ENCODE measurements at regions not wholly inside any gene's neighbourhood (a gene's known extent, or its start where the extent isn't known, plus 50 kb on each side); places are given as distances from the start of the nearest gene placed in this dataset.
A peak's percentile ranks its signal among the peaks of the same experiment; 100 is the strongest.

DNA sequence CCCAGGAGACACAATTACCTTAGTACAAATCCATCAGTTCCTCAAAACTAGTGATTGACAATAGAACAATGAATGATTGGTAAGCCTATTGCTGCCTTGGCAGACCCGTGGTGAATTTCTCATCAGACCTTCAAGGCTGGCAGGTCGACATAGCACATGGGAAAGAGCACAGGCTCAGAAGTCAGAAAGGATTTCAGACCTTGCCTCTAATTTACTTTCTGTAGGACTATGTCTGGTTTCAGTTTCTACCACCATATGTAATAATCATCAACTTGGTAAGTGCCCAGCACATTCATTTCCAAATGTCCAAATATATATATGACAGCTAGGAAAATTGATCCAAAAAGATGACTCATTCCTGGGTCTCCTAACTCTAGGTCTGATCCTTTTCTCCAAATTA is 62.5 kb upstream of the GRHL3 start:
- DNase-seq (ENCODE audit: low spot score) = no peak
- no peak overlapping the region for H2AFZ ChIP-seq (ENCODE audit: low read length)

DNA sequence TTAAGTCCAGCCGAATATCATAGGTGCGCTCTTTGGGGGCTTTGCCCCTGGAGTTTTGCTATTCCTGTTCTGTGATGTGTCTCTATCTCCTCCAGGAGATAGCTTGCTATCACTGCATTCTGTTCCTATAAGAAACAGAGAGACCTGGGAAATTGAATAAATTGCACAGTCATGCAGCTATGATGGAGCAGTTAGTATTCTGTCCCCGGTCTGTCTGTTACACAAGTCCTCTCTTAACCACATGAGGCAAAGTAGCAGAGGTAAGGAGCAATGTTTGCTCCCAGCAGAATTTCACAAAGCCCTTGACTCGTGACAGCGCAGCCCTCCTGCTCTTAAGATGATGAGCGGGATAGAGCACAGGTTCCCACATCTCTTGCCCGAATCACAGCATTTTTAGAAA is 63.9 kb upstream of the GRHL3 start:
- H3K9ac ChIP-seq (ENCODE audit: low read depth, low read length, poor library complexity) = no peak overlapping the region
- no peaks in the 10 kb centered on the region for H3K79me1 ChIP-seq (ENCODE audit: low read depth, low read length)
- H2AFZ ChIP-seq (ENCODE audit: low read length) = peak overlapping the region; percentile 26
- no peaks in the 10 kb centered on the region for H3K4me1 ChIP-seq (ENCODE audit: control insufficient read depth in 2 of 2, insufficient read depth in 1 of 2, low read depth in 1 of 2, low read length in 2 of 2)
- H3K14ac ChIP-seq (ENCODE audit: low read length) = no peak overlapping the region
- no peak overlapping the region for H3K4ac ChIP-seq (ENCODE audit: low read length)
- no peak overlapping the region for H3K18ac ChIP-seq (ENCODE audit: low read length)
- H3K27ac ChIP-seq (replicated peaks; ENCODE audit: low read length) = no peak overlapping the region
- no peaks in the 10 kb centered on the region for H3K27me3 ChIP-seq (ENCODE audit: control insufficient read depth in 3 of 3, insufficient read depth in 3 of 3, low read depth in 1 of 3, low read length in 3 of 3)
- H2BK5ac ChIP-seq (ENCODE audit: low read length) = no peak overlapping the region
- no peak overlapping the region for H2AK5ac ChIP-seq (ENCODE audit: low read depth, low read length)
- H3K9me3 ChIP-seq (replicated peaks in 1 of 2; ENCODE audit: control insufficient read depth in 2 of 2, insufficient read depth in 1 of 2, low read depth in 1 of 2, low read length in 2 of 2) = no peaks in the 10 kb centered on the region
- no peak overlapping the region for H3K23ac ChIP-seq (ENCODE audit: low read depth, low read length, poor library complexity)
- H3K4me2 ChIP-seq (ENCODE audit: insufficient read depth, low read length, poor library complexity, severe bottlenecking) = no peak overlapping the region
- no peaks in the 10 kb centered on the region for H3K36me3 ChIP-seq (replicated peaks in 1 of 2; ENCODE audit: control insufficient read depth in 2 of 2, insufficient read depth in 2 of 2, low read length in 2 of 2)
- H2BK12ac ChIP-seq (ENCODE audit: low read length) = no peak overlapping the region
- H3K4me3 ChIP-seq (ENCODE audit: low read length in 2 of 2) = no peak overlapping the region
- no CpG with 5 or more reads among the region's 7 CpGs for WGBS, 2 donors (ENCODE audit: extremely low coverage in 2 of 2, insufficient read length in 2 of 2, insufficient replicate concordance in 1 of 2)
- H4K91ac ChIP-seq (ENCODE audit: low read depth, low read length, poor library complexity) = no peak overlapping the region
- no peak overlapping the region for H2BK120ac ChIP-seq (ENCODE audit: low read depth, low read length)
- DNase-seq (ENCODE audit: low spot score) = no peak
- H4K8ac ChIP-seq (ENCODE audit: low read depth, low read length) = no peak overlapping the region
- H2BK15ac ChIP-seq (ENCODE audit: low read length) = no peak overlapping the region

More for the DNA sequence above, 62.5 kb upstream of the GRHL3 start:
- Histone ChIP-seq H3K79me1 (ENCODE audit: low read depth, low read length) (no peaks in the 10 kb centered on the region), H4K8ac (ENCODE audit: low read depth, low read length) (no peak overlapping the region), H3K9ac (ENCODE audit: low read depth, low read length, poor library complexity) (no peak overlapping the region), H3K4me2 (ENCODE audit: insufficient read depth, low read length, poor library complexity, severe bottlenecking) (no peak overlapping the region), H3K18ac (ENCODE audit: low read length) (no peak overlapping the region), H2AK5ac (ENCODE audit: low read depth, low read length) (no peak overlapping the region), H3K36me3 (replicated peaks in 1 of 2; ENCODE audit: control insufficient read depth in 2 of 2, insufficient read depth in 2 of 2, low read length in 2 of 2) (no peaks in the 10 kb centered on the region), H2BK5ac (ENCODE audit: low read length) (no peak overlapping the region), H3K27me3 (ENCODE audit: control insufficient read depth in 3 of 3, insufficient read depth in 3 of 3, low read depth in 1 of 3, low read length in 3 of 3) (no peaks in the 10 kb centered on the region), H2BK15ac (ENCODE audit: low read length) (no peak overlapping the region), H4K91ac (ENCODE audit: low read depth, low read length, poor library complexity) (no peak overlapping the region), H3K4me1 (ENCODE audit: control insufficient read depth in 2 of 2, insufficient read depth in 1 of 2, low read depth in 1 of 2, low read length in 2 of 2) (no peaks in the 10 kb centered on the region), H3K14ac (ENCODE audit: low read length) (no peak overlapping the region), H2BK120ac (ENCODE audit: low read depth, low read length) (no peak overlapping the region), H3K27ac (replicated peaks; ENCODE audit: low read length) (no peak overlapping the region), H3K4me3 (ENCODE audit: low read length in 2 of 2) (no peak overlapping the region), H3K9me3 (replicated peaks in 1 of 2; ENCODE audit: control insufficient read depth in 2 of 2, insufficient read depth in 1 of 2, low read depth in 1 of 2, low read length in 2 of 2) (no peaks in the 10 kb centered on the region), H3K4ac (ENCODE audit: low read length) (no peak overlapping the region), H2BK12ac (ENCODE audit: low read length) (no peak overlapping the region), H3K23ac (ENCODE audit: low read depth, low read length, poor library complexity) (no peak overlapping the region)
- WGBS, 2 donors (ENCODE audit: extremely low coverage in 2 of 2, insufficient read length in 2 of 2, insufficient replicate concordance in 1 of 2) = no CpG with 5 or more reads among the region's 2 CpGs

DNA sequence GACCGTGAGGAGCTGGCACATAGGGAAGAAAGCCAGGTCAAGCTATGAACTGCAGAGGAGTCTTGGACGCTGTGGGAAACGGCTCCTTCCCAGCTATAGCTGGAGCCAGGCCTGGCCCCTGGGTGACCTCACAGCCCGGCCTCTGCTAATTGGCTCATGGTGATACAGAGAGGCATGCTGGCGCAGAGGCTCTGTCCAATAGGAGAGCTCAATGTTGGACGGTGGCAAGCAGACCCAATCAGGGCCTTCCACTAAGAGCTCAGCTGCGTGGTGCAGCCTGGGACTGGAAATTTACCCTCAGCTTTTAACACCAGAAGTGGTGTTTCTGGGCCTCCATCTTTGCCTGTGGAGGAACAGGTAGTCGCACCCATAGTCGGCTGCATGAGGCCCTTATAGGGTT is 64.4 kb upstream of the GRHL3 start:
- no peak overlapping the region for H3K23ac ChIP-seq (ENCODE audit: low read depth, low read length, poor library complexity)
- no peak overlapping the region for H3K4me2 ChIP-seq (ENCODE audit: insufficient read depth, low read length, poor library complexity, severe bottlenecking)
- no peaks in the 10 kb centered on the region for H3K79me1 ChIP-seq (ENCODE audit: low read depth, low read length)
- peak overlapping the region; percentile 26 for H2AFZ ChIP-seq (ENCODE audit: low read length)
- H2AK5ac ChIP-seq (ENCODE audit: low read depth, low read length) = no peak overlapping the region
- H4K91ac ChIP-seq (ENCODE audit: low read depth, low read length, poor library complexity) = no peak overlapping the region
- no peak overlapping the region for H2BK15ac ChIP-seq (ENCODE audit: low read length)
- no peak overlapping the region for H3K4ac ChIP-seq (ENCODE audit: low read length)
- no peak overlapping the region for H4K8ac ChIP-seq (ENCODE audit: low read depth, low read length)
- H3K9ac ChIP-seq (ENCODE audit: low read depth, low read length, poor library complexity) = no peak overlapping the region
- no peak overlapping the region for H2BK5ac ChIP-seq (ENCODE audit: low read length)
- no peaks in the 10 kb centered on the region for H3K9me3 ChIP-seq (replicated peaks in 1 of 2; ENCODE audit: control insufficient read depth in 2 of 2, insufficient read depth in 1 of 2, low read depth in 1 of 2, low read length in 2 of 2)
- H3K14ac ChIP-seq (ENCODE audit: low read length) = no peak overlapping the region
- H3K27me3 ChIP-seq (ENCODE audit: control insufficient read depth in 3 of 3, insufficient read depth in 3 of 3, low read depth in 1 of 3, low read length in 3 of 3) = no peaks in the 10 kb centered on the region
- H3K4me3 ChIP-seq (ENCODE audit: low read length in 2 of 2) = no peak overlapping the region
- H2BK12ac ChIP-seq (ENCODE audit: low read length) = no peak overlapping the region
- no peak overlapping the region for H3K18ac ChIP-seq (ENCODE audit: low read length)
- WGBS, 2 donors (ENCODE audit: extremely low coverage in 2 of 2, insufficient read length in 2 of 2, insufficient replicate concordance in 1 of 2) = no CpG with 5 or more reads among the region's 9 CpGs
- H3K36me3 ChIP-seq (replicated peaks in 1 of 2; ENCODE audit: control insufficient read depth in 2 of 2, insufficient read depth in 2 of 2, low read length in 2 of 2) = no peaks in the 10 kb centered on the region
- no peak for DNase-seq (ENCODE audit: low spot score)
- no peak overlapping the region for H3K27ac ChIP-seq (replicated peaks; ENCODE audit: low read length)
- no peaks in the 10 kb centered on the region for H3K4me1 ChIP-seq (ENCODE audit: control insufficient read depth in 2 of 2, insufficient read depth in 1 of 2, low read depth in 1 of 2, low read length in 2 of 2)
- H2BK120ac ChIP-seq (ENCODE audit: low read depth, low read length) = no peak overlapping the region

DNA sequence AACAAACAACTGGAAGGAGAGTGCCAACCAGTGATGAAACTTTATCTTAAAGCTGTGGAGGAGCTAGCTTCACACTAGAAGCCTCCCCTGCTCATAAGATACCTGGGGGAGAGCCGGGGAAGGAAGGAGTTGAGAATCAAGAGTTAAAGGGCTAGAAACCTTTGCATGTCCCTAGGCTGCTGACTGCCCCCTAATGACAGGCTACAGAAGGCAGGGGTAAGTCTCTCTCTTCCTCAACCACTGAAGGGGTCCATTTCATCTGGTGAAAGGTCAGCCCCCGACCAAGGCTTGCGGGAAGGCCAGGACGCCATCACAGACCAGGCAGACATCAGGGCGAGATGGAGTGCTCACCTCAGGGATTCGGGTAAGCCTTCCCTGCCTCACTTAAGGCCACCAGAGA is 65.6 kb upstream of the GRHL3 start:
- no peaks in the 10 kb centered on the region for H3K9me3 ChIP-seq (replicated peaks in 1 of 2; ENCODE audit: control insufficient read depth in 2 of 2, insufficient read depth in 1 of 2, low read depth in 1 of 2, low read length in 2 of 2)
- H4K8ac ChIP-seq (ENCODE audit: low read depth, low read length) = no peak overlapping the region
- H3K36me3 ChIP-seq (replicated peaks in 1 of 2; ENCODE audit: control insufficient read depth in 2 of 2, insufficient read depth in 2 of 2, low read length in 2 of 2) = no peaks in the 10 kb centered on the region
- no peak overlapping the region for H3K4ac ChIP-seq (ENCODE audit: low read length)
- H2BK5ac ChIP-seq (ENCODE audit: low read length) = no peak overlapping the region
- no peaks in the 10 kb centered on the region for H3K4me1 ChIP-seq (ENCODE audit: control insufficient read depth in 2 of 2, insufficient read depth in 1 of 2, low read depth in 1 of 2, low read length in 2 of 2)
- no peak overlapping the region for H3K14ac ChIP-seq (ENCODE audit: low read length)
- H3K4me2 ChIP-seq (ENCODE audit: insufficient read depth, low read length, poor library complexity, severe bottlenecking) = no peak overlapping the region
- no peak for DNase-seq (ENCODE audit: low spot score)
- H3K23ac ChIP-seq (ENCODE audit: low read depth, low read length, poor library complexity) = no peak overlapping the region
- H4K91ac ChIP-seq (ENCODE audit: low read depth, low read length, poor library complexity) = no peak overlapping the region
- WGBS, 2 donors (ENCODE audit: extremely low coverage in 2 of 2, insufficient read length in 2 of 2, insufficient replicate concordance in 1 of 2) = no CpG with 5 or more reads among the region's 6 CpGs
- H3K27me3 ChIP-seq (ENCODE audit: control insufficient read depth in 3 of 3, insufficient read depth in 3 of 3, low read depth in 1 of 3, low read length in 3 of 3) = no peaks in the 10 kb centered on the region
- H2AFZ ChIP-seq (ENCODE audit: low read length) = no peak overlapping the region
- H3K9ac ChIP-seq (ENCODE audit: low read depth, low read length, poor library complexity) = no peak overlapping the region
- H2BK12ac ChIP-seq (ENCODE audit: low read length) = no peak overlapping the region
- no peak overlapping the region for H3K4me3 ChIP-seq (ENCODE audit: low read length in 2 of 2)
- H2BK120ac ChIP-seq (ENCODE audit: low read depth, low read length) = no peak overlapping the region
- H2AK5ac ChIP-seq (ENCODE audit: low read depth, low read length) = no peak overlapping the region
- no peaks in the 10 kb centered on the region for H3K79me1 ChIP-seq (ENCODE audit: low read depth, low read length)
- H2BK15ac ChIP-seq (ENCODE audit: low read length) = no peak overlapping the region
- no peak overlapping the region for H3K18ac ChIP-seq (ENCODE audit: low read length)
- no peak overlapping the region for H3K27ac ChIP-seq (replicated peaks; ENCODE audit: low read length)

All from neuronal stem cell (in vitro differentiated cells).